ENCODE measurements at regions not wholly inside any gene's neighbourhood (a gene's known extent, or its start where the extent isn't known, plus 50 kb on each side); places are given as distances from the start of the nearest gene placed in this dataset.
"Not testable (repeated sequence)": the region's sequence is repeated elsewhere in the genome, so short reads cannot be mapped to it uniquely, and the experiment has no call there.

DNA sequence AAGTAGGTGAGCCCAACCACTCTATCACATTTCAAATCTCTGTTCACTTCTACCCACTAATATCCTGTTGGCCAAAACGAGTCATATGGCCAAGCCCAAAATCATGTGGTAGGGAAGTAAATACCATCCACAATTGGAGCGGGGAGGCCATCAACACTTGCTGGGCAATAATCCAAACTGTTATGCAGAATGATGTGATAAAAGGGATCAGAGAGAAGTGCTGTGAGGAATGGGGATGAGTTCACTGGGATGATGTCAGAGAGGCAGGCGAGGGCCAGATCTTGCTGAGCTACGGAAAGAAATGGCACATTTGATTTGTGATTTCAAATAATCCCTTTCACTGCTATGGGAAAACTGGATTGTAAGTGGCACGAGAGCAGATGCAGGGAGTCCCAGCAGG is 188.4 kb downstream of the NPIPA8 start:
- not testable (repeated sequence) for DNase-seq

GRCh38 chr16:18146601-18147142 is 189.9 kb downstream of the NPIPA8 start:
- DNase-seq = not testable (repeated sequence)

- DNase-seq = not testable (repeated sequence)
Observed at GRCh38 chr16:18142066-18142465, 194.5 kb downstream of the NPIPA8 start.

- DNase-seq = not testable (repeated sequence)
Observed at GRCh38 chr16:18136288-18136687, 200.2 kb downstream of the NPIPA8 start.

DNA sequence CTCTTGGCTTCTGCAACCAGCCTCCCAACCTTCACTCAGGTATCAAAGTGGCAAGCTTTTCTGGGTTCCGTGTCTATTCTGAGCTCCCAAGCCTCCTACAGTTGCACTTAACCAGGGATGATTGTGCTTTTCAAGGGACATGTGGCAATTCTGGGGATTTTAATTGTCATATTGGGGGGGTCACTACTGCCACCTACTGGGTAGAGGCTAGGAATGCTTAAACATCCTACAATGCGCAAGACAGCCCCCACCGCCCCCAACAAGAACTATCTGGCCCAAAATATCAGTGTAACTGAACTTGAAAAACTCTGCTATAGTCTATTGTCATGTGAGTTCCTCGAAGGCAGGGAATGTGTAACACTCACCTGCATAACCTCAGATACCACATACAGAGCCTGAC is 201.5 kb downstream of the NPIPA8 start:
- not testable (repeated sequence) for DNase-seq

DNA sequence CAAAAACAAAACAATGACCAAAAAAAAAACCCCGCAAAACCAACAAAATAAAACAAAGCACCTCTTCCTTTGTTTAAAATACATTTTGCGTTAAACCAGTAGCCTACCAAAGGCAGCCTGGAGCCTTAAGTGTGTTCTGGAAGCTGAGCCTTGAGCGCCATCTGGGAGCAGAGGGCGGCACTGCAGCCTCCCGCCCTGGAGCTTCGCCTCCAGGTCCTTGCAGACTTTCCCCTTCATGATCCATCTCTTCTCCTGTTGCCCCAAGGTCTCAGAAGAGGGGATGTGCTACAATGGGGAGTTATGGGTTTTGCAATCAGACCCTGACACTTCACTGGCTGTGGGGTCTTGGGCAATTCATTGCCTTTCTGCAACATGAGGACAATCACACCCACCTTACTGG is 204.9 kb downstream of the NPIPA8 start:
- DNase-seq = not testable (repeated sequence)

GRCh38 chr16:18130478-18131120 is 205.9 kb downstream of the NPIPA8 start:
- not testable (repeated sequence) for DNase-seq

- DNase-seq = not testable (repeated sequence)
Observed at GRCh38 chr16:18127033-18127432, 209.5 kb downstream of the NPIPA8 start.

- not testable (repeated sequence) for DNase-seq
Observed at GRCh38 chr16:18119092-18119491, 217.4 kb downstream of the NPIPA8 start.

DNA sequence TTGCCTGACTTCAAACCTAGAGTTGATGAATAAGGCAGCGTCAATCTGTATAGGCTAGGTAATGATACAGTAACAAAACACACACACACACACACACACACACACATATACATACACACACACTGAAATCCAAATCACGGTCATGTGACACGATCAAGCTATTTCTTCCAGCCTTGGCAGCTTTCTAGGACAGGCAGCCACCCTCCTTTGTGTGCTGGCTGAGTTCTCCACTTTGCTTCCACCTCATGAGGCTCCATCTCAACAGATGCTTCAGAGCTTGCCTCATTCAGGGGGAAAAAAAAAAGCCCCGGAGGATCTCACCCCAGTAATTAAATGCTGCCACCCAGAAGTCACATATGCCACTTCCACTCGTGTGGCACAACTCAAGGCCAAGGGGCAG is 217.9 kb downstream of the NPIPA8 start:
- DNase-seq = not testable (repeated sequence)

DNA sequence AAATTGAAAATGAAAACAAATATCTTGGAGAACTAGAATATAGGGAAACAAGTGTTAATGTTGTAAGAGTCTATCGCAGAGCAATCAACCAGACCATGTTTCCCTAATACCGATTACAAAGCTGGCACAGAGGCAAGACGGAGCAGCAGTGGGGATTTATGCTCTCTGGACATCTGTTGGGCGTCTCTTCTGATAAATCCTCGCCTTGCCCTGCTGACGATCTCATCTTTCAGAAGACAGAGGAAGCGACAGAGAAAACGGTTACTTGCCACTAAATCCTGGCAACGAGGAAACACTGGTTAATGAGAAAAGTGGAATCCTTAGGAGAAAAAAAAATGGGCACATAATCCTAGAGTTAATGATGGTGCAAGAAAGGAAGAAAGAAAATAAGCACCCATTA is 218.5 kb downstream of the NPIPA8 start:
- DNase-seq = not testable (repeated sequence)

- DNase-seq = not testable (repeated sequence)
Observed at GRCh38 chr16:18104412-18104811, 232.1 kb downstream of the NPIPA8 start.

- not testable (repeated sequence) for DNase-seq
Observed at GRCh38 chr16:18101077-18101476, 235.5 kb downstream of the NPIPA8 start.

GRCh38 chr16:18092605-18093004 is 243.9 kb downstream of the NPIPA8 start:
- not testable (repeated sequence) for DNase-seq

DNA sequence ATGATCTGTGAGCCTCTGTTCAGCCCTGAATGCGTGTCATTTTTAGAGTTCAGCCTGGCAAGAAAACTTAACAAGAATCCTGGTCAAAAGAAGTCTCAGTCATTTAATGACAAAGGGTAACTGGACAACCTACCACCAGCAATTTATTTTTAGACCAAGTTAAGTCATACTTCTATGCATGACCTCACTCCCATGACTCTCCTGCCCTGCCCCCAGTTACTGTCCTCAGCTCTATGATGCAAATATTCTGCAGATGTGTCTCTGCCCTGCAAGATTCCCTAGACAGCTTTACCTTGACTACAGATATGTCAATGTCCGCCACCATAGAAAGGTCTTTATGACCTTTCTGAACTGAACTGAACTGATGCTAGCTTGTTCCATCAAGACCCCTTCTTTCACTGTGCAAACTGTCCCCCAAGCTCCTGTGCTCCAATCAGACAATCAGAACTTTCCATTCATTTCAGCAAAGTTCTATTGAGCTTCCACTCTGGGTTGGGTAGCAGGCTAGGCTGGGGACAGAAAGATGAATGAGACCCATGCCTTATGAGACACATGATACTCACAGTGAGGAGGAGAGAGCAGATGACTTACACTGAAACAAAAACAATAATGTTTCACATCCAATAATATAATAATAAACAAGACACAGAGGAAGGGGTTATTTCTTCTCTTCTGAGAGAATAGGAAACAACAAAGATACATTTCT is 255.7 kb downstream of the NPIPA8 start:
- DNase-seq = not testable (repeated sequence)

DNA sequence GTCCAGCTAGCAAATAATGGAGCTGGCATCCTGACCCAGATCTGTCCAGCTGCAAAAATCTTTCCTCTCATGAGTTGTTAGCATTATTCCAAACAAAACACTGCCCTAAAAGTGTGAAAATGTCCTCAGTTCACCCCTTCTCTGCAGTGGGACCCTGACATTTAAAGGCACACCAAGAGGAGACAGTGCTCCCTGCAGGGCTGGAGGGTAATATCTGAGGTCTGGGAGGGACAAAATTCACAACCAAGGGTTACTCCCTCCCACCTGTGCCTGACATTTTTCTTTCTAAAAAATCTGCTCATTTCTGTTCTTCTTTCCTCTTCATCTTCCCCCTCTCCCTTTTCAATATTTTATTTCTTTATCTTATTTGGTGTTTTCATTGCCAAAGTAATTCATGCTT is 258.6 kb downstream of the NPIPA8 start:
- DNase-seq = not testable (repeated sequence)

- no peak for DNase-seq
Observed at GRCh38 chr16:18072161-18072560, 264.4 kb downstream of the NPIPA8 start.

DNA sequence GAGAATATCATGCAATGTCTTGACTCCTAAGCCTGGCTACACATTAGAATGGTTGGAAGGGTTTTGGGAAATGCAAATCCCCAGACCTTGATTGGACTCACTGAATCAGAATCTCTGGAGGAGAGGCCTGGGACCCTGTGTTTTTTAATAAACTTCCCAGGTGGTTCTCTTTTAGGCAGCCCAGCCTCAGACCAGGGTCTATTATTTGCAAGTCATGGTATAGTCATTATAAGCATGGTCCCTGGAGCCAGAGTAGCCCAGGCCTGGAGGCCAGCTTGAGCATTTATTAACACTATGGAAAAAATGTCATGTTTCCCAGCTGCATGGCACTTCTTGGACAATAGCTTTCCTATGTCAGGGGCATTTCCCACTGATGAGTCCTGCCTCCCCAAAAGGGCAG is 266.9 kb downstream of the NPIPA8 start:
- no peak for DNase-seq

- DNase-seq = no peak
Observed at GRCh38 chr16:18068477-18068876, 268.1 kb downstream of the NPIPA8 start.

DNA sequence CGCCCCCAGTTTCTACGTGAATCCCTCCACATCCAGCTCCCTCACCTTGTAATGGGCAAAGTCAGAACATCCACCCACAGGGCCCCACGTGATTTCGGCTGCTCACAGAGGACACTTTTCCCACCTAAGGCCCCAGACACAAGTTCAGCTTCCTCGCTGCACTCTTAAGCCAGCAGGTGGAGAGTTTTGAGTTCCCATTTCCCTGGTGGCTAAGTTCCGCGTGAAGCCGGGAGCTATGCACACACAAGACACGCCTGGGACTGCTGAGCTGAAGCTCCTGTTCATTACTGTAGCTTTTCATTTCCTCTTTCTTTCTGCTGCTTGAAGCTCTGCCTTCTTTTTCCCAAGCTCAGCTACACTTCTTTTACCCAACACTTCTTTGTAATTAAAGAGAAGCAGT is 273.8 kb downstream of the NPIPA8 start:
- no peak for DNase-seq

DNA sequence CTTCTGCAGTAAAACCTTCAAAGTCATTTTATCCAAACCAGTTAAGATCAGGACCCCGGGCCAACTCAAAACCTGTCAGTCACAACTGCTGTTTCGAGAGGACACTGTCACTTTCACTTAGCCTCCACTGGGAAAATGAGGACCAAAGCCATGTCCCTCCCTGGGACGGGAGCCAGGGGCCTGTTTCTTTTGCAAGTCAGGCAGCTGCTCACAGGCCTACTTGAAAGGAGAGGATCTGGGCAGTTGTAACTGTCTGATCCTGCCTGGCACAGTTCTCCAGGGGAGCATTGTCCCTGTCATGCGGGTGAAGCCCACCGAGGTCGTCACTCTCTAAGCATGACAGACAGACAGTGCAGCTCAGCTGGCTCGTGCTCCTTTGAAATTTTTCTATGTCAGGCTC is 276.2 kb downstream of the NPIPA8 start:
- peak in 1 of 14 donors; percentile 8 for DNase-seq

GRCh38 chr16:18059577-18059976 is 277.0 kb downstream of the NPIPA8 start:
- DNase-seq = no peak

DNA sequence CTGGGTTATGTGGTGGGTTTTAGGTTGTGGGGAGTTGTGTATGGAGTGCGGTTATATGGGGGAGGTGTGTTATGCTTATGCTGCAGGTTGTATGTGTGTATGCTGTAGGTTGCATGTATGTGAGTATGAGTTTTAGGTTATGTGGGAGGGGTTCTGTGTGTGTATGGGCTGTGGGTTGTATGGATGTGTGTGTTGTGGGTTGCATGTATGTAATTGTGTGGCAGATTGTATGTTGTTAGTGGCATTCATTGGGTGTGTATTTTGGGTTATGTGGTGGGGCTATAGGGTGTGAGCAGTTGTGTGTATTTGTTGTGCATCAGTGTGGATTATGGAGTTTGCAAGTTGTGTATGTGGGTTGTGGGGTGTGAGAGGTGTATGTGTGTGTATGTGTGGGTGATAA is 277.4 kb downstream of the NPIPA8 start:
- no peak for DNase-seq

GRCh38 chr16:18055411-18055916 is 281.1 kb downstream of the NPIPA8 start:
- no peak for DNase-seq
